ENCODE measurements at regions not wholly inside any gene's neighbourhood (a gene's known extent, or its start where the extent isn't known, plus 50 kb on each side); places are given as distances from the start of the nearest gene placed in this dataset.

DNA sequence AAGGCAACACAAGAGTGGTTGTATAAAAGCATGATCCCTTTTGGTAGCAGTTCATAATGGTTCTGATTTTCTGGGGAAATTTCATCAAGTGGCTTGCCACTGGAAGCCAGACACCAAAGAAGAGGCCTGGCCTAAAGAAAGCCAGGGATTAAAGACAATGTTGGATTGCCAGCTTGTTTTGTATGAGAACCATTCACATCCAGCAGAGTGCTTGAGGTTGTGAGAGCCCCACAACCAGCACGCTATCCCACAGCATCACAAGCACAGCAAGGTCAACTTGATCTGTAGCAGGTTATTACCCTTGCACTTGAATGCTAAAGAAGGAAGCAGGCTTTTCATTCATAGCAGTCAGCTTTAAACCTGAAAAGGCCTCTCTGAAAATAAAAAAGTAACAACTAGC is 399.8 kb downstream of the PLPP3 start:
- no peak for DNase-seq
- POLR2A ChIA-PET = no interaction called here
- Histone ChIP-seq H3K36me3 (ENCODE audit: control insufficient read depth in 4 of 4, insufficient read depth in 4 of 4, low read length in 3 of 4) (no peaks in the 10 kb centered on the region), H3K4me1 (ENCODE audit: control extremely low read depth in 1 of 4, control insufficient read depth in 4 of 4, insufficient read depth in 4 of 4, low read length in 3 of 4) (peaks cover 0 to 10% (median 0%) of the 10 kb centered on the region in 4 experiments), H3K4me3 (ENCODE audit: control insufficient read depth in 1 of 7, extremely low read depth in 1 of 7, insufficient read depth in 4 of 7, low read depth in 2 of 7, low read length in 6 of 7) (no peak overlapping the region), H3K27ac (ENCODE audit: insufficient read depth in 1 of 2, low read depth in 1 of 2, low read length in 2 of 2, poor library complexity in 1 of 2, severe bottlenecking in 2 of 2) (no peak overlapping the region), H3K9me3 (ENCODE audit: control extremely low read depth in 1 of 5, control insufficient read depth in 4 of 5, insufficient read depth in 2 of 5, low read depth in 1 of 5, low read length in 4 of 5) (peaks cover 0 to 3% (median 0%) of the 10 kb centered on the region in 5 experiments), H3K27me3 (replicated peaks in 2 of 5; ENCODE audit: control insufficient read depth in 4 of 5, insufficient read depth in 5 of 5, low read length in 4 of 5) (no peaks in the 10 kb centered on the region)
- CTCF ChIA-PET = no interaction called here
- 100% methylated on average over 1 of the region's 1 CpG for WGBS (ENCODE audit: insufficient coverage)

DNA sequence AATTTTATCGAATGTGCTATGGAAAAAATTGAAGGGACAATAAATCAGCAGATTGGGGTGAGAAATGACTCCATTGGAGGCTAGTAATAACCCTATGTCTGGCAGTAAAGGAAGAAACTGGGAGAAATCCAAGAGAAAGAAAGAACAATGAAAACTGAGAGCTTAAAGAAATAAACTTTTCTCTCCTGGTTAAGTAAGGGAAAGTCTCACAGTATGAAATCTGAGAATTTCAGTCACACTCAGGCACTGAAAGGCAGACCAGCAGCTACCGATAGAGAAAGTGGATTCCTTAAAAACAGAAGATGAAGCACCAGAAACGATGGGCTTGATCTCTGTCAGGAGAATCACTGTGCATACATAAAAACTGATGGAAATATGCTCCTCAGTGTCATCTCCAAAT is 404.2 kb downstream of the PLPP3 start:
- 98% methylated on average over 3 of the region's 3 CpGs for WGBS (ENCODE audit: insufficient coverage)
- CTCF ChIA-PET = no interaction called here

DNA sequence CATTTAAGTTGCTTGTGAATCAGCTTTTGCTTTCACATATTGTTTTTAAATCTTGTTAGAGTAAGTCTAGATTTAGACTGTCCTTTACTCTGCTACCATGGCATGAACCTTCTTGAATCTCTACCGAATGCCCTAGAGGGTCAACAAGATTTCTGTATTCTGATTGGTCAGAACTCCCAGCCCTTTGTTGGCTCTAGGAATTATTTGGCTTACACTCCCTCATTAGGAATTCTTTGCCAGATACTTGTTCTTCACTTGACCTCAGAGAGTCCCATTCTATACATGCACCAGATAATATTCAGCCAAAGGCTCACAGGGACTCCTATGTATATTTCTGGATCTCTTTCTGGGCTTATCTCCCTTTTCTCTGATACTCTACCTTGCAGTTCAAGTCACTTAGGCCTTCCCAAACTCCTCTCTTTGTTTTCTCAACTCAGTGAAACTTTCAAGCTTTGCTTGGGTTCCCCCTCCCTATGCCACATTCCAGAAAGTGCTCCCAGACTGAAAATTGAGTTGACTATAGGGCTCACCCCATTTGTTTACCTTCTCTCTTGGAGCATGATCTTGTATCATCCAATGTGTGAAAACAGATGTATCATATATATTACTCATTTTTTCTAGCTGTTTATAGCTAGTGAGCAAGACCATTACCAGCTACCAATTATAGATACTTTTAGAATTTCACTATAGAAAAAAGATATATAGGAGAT is 405.0 kb downstream of the PLPP3 start:
- ChIA-PET CTCF (no interaction called here), POLR2A (interaction anchor here (0.6 kb wide), 1 partner anchor 34 kb away, joined by 3 read pairs; no protein-coding TSS in a partner anchor)
- Histone ChIP-seq H3K36me3 (ENCODE audit: control insufficient read depth in 4 of 4, insufficient read depth in 4 of 4, low read length in 3 of 4) (no peaks in the 10 kb centered on the region), H3K4me1 (ENCODE audit: control extremely low read depth in 1 of 4, control insufficient read depth in 4 of 4, insufficient read depth in 4 of 4, low read length in 3 of 4) (no peaks in the 10 kb centered on the region), H3K4me3 (ENCODE audit: control insufficient read depth in 1 of 7, extremely low read depth in 1 of 7, insufficient read depth in 4 of 7, low read depth in 2 of 7, low read length in 6 of 7) (no peak overlapping the region), H3K27me3 (replicated peaks in 2 of 5; ENCODE audit: control insufficient read depth in 4 of 5, insufficient read depth in 5 of 5, low read length in 4 of 5) (peaks cover 0 to 2% (median 0%) of the 10 kb centered on the region in 5 experiments), H3K9me3 (ENCODE audit: control extremely low read depth in 1 of 5, control insufficient read depth in 4 of 5, insufficient read depth in 2 of 5, low read depth in 1 of 5, low read length in 4 of 5) (peaks cover 0 to 4% (median 0%) of the 10 kb centered on the region in 5 experiments), H3K27ac (ENCODE audit: insufficient read depth in 1 of 2, low read depth in 1 of 2, low read length in 2 of 2, poor library complexity in 1 of 2, severe bottlenecking in 2 of 2) (no peak overlapping the region)
- WGBS (ENCODE audit: insufficient coverage) = 100% methylated on average over 1 of the region's 1 CpG
- DNase-seq = no peak

More for the DNA sequence above, 404.2 kb downstream of the PLPP3 start:
- H3K9me3 ChIP-seq (ENCODE audit: control extremely low read depth in 1 of 5, control insufficient read depth in 4 of 5, insufficient read depth in 2 of 5, low read depth in 1 of 5, low read length in 4 of 5) = peaks cover 0 to 4% (median 0%) of the 10 kb centered on the region in 5 experiments
- POLR2A ChIA-PET = no interaction called here
- no peak overlapping the region for H3K27ac ChIP-seq (ENCODE audit: insufficient read depth in 1 of 2, low read depth in 1 of 2, low read length in 2 of 2, poor library complexity in 1 of 2, severe bottlenecking in 2 of 2)
- no peaks in the 10 kb centered on the region for H3K36me3 ChIP-seq (ENCODE audit: control insufficient read depth in 4 of 4, insufficient read depth in 4 of 4, low read length in 3 of 4)
- H3K4me1 ChIP-seq (ENCODE audit: control extremely low read depth in 1 of 4, control insufficient read depth in 4 of 4, insufficient read depth in 4 of 4, low read length in 3 of 4) = peaks cover 0 to under 1% (median 0%) of the 10 kb centered on the region in 4 experiments
- no peak overlapping the region for H3K4me3 ChIP-seq (ENCODE audit: control insufficient read depth in 1 of 7, extremely low read depth in 1 of 7, insufficient read depth in 4 of 7, low read depth in 2 of 7, low read length in 6 of 7)
- DNase-seq = no peak
- peaks cover 0 to 2% (median 0%) of the 10 kb centered on the region in 5 experiments for H3K27me3 ChIP-seq (replicated peaks in 2 of 5; ENCODE audit: control insufficient read depth in 4 of 5, insufficient read depth in 5 of 5, low read length in 4 of 5)

DNA sequence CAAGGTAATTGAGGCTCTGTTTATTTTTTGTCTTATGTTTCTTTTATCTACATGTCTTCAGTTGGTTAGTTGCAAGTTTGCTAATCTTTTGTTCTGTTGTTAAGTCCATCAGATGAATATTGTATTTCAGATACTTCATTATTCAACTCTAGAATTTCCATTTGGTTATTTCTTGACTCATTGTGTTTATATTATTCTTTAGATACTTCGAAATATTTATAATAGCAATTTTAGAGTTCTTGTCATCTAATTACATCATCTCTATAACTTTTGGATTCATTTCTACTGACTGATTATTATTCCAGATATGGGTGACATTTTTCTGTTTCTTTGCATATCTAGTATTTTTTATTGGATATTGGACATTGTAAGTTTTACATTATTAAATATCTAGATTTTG is 405.6 kb downstream of the PLPP3 start:
- CTCF ChIA-PET = no interaction called here
- peaks cover 0 to 4% (median 0%) of the 10 kb centered on the region in 5 experiments for H3K9me3 ChIP-seq (ENCODE audit: control extremely low read depth in 1 of 5, control insufficient read depth in 4 of 5, insufficient read depth in 2 of 5, low read depth in 1 of 5, low read length in 4 of 5)
- POLR2A ChIA-PET = no interaction called here
- WGBS (ENCODE audit: insufficient coverage) = no CpG with 5 or more reads among the region's 1 CpG
- no peaks in the 10 kb centered on the region for H3K36me3 ChIP-seq (ENCODE audit: control insufficient read depth in 4 of 4, insufficient read depth in 4 of 4, low read length in 3 of 4)
- H3K4me3 ChIP-seq (ENCODE audit: control insufficient read depth in 1 of 7, extremely low read depth in 1 of 7, insufficient read depth in 4 of 7, low read depth in 2 of 7, low read length in 6 of 7) = no peak overlapping the region
- H3K4me1 ChIP-seq (ENCODE audit: control extremely low read depth in 1 of 4, control insufficient read depth in 4 of 4, insufficient read depth in 4 of 4, low read length in 3 of 4) = no peaks in the 10 kb centered on the region
- H3K27me3 ChIP-seq (replicated peaks in 2 of 5; ENCODE audit: control insufficient read depth in 4 of 5, insufficient read depth in 5 of 5, low read length in 4 of 5) = peaks cover 0 to 2% (median 0%) of the 10 kb centered on the region in 5 experiments
- DNase-seq = no peak
- no peak overlapping the region for H3K27ac ChIP-seq (ENCODE audit: insufficient read depth in 1 of 2, low read depth in 1 of 2, low read length in 2 of 2, poor library complexity in 1 of 2, severe bottlenecking in 2 of 2)

DNA sequence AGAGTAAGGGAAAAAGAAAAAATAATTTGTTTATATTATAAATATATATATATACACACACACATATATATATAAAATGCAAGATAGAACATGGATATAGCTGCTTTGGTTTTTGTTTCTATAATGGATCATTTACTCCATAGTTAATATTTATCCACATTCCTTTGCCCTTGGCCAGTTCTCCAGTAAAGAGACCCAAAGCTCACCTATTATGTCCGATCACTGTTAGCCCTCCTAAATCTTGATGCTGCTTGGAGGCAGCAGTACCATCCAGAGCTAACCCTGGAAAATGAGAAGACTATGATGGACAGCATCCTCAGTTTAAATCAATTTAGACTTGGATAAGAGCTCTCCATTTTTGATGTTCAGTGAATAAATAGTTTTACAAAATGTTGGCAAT is 407.7 kb downstream of the PLPP3 start:
- Histone ChIP-seq H3K9me3 (ENCODE audit: control extremely low read depth in 1 of 5, control insufficient read depth in 4 of 5, insufficient read depth in 2 of 5, low read depth in 1 of 5, low read length in 4 of 5) (peaks cover 0 to 4% (median 0%) of the 10 kb centered on the region in 5 experiments), H3K36me3 (ENCODE audit: control insufficient read depth in 4 of 4, insufficient read depth in 4 of 4, low read length in 3 of 4) (no peaks in the 10 kb centered on the region), H3K27ac (ENCODE audit: insufficient read depth in 1 of 2, low read depth in 1 of 2, low read length in 2 of 2, poor library complexity in 1 of 2, severe bottlenecking in 2 of 2) (no peak overlapping the region), H3K4me1 (ENCODE audit: control extremely low read depth in 1 of 4, control insufficient read depth in 4 of 4, insufficient read depth in 4 of 4, low read length in 3 of 4) (no peaks in the 10 kb centered on the region), H3K4me3 (ENCODE audit: control insufficient read depth in 1 of 7, extremely low read depth in 1 of 7, insufficient read depth in 4 of 7, low read depth in 2 of 7, low read length in 6 of 7) (no peak overlapping the region), H3K27me3 (replicated peaks in 2 of 5; ENCODE audit: control insufficient read depth in 4 of 5, insufficient read depth in 5 of 5, low read length in 4 of 5) (peaks cover 0 to 3% (median 0%) of the 10 kb centered on the region in 5 experiments)
- ChIA-PET CTCF (no interaction called here), POLR2A (no interaction called here)
- no CpG with 5 or more reads among the region's 1 CpG for WGBS (ENCODE audit: insufficient coverage)
- no peak for DNase-seq

DNA sequence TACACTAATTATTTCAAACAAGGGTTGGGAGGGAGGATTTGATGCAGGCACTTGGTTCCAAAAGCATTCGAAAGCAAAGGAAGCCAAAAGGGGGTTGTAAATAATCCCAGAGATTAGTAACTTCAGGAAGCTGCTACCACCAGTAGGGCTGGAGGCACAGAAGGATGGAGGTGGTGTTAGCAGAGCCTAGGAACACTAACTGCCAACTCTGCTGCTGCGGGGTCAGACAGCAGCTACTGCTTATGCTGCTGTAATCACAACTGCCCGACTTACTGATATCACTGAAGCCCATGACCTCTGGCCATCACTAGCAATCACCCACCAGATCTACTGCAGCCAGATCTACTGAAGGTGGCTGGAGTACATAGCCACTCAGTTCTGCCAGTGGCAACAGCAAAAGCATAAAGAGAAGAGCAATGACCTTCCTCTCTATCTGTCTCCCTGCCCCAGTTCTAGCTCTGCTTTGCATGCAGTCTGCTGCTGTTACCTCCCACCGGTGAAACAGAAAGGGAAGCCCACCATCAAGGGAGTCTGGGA is 408.5 kb downstream of the PLPP3 start:
- Histone ChIP-seq H3K27me3 (replicated peaks in 2 of 5; ENCODE audit: control insufficient read depth in 4 of 5, insufficient read depth in 5 of 5, low read length in 4 of 5) (peaks cover 0 to 3% (median 0%) of the 10 kb centered on the region in 5 experiments), H3K36me3 (ENCODE audit: control insufficient read depth in 4 of 4, insufficient read depth in 4 of 4, low read length in 3 of 4) (no peaks in the 10 kb centered on the region), H3K9me3 (ENCODE audit: control extremely low read depth in 1 of 5, control insufficient read depth in 4 of 5, insufficient read depth in 2 of 5, low read depth in 1 of 5, low read length in 4 of 5) (peaks cover 0 to 4% (median 0%) of the 10 kb centered on the region in 5 experiments), H3K4me3 (ENCODE audit: control insufficient read depth in 1 of 7, extremely low read depth in 1 of 7, insufficient read depth in 4 of 7, low read depth in 2 of 7, low read length in 6 of 7) (no peak overlapping the region), H3K4me1 (ENCODE audit: control extremely low read depth in 1 of 4, control insufficient read depth in 4 of 4, insufficient read depth in 4 of 4, low read length in 3 of 4) (no peaks in the 10 kb centered on the region), H3K27ac (ENCODE audit: insufficient read depth in 1 of 2, low read depth in 1 of 2, low read length in 2 of 2, poor library complexity in 1 of 2, severe bottlenecking in 2 of 2) (no peak overlapping the region)
- ChIA-PET POLR2A (no interaction called here), CTCF (no interaction called here)
- no peak for DNase-seq
- WGBS (ENCODE audit: insufficient coverage) = 68% methylated on average over 2 of the region's 4 CpGs

DNA sequence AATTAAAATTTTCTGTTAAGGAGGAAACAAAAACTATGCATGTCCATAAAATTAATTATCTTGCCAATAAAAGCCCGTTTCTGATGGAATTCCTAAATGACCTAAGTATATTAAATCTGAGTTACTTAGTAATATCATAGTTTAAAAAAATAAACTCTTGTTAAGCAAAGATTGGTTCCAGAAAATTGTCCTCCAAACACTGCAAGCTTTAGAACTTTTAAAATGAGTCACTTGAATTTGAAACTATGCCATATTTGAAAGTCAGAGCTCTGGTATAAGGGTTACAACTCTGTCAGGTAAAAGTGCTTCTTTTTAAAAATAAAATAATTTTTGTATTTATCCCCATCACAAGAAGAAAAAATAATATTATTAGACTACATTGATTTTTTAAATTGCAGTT is 409.5 kb downstream of the PLPP3 start:
- Histone ChIP-seq H3K27me3 (replicated peaks in 2 of 5; ENCODE audit: control insufficient read depth in 4 of 5, insufficient read depth in 5 of 5, low read length in 4 of 5) (peaks cover 0 to 3% (median 0%) of the 10 kb centered on the region in 5 experiments), H3K4me3 (ENCODE audit: control insufficient read depth in 1 of 7, extremely low read depth in 1 of 7, insufficient read depth in 4 of 7, low read depth in 2 of 7, low read length in 6 of 7) (no peak overlapping the region), H3K27ac (ENCODE audit: insufficient read depth in 1 of 2, low read depth in 1 of 2, low read length in 2 of 2, poor library complexity in 1 of 2, severe bottlenecking in 2 of 2) (no peak overlapping the region), H3K9me3 (ENCODE audit: control extremely low read depth in 1 of 5, control insufficient read depth in 4 of 5, insufficient read depth in 2 of 5, low read depth in 1 of 5, low read length in 4 of 5) (peaks cover 0 to 4% (median 0%) of the 10 kb centered on the region in 5 experiments), H3K4me1 (ENCODE audit: control extremely low read depth in 1 of 4, control insufficient read depth in 4 of 4, insufficient read depth in 4 of 4, low read length in 3 of 4) (no peaks in the 10 kb centered on the region), H3K36me3 (ENCODE audit: control insufficient read depth in 4 of 4, insufficient read depth in 4 of 4, low read length in 3 of 4) (no peaks in the 10 kb centered on the region)
- no CpG with 5 or more reads among the region's 1 CpG for WGBS (ENCODE audit: insufficient coverage)
- DNase-seq = no peak
- CTCF ChIA-PET = no interaction called here
- POLR2A ChIA-PET = interaction anchor here (1.1 kb wide), 1 partner anchor 9 kb away, joined by 3 read pairs; no protein-coding TSS in a partner anchor

Data from common myeloid progenitor, CD34-positive (primary cell).